Astrocyte of the spinal cord (primary cell): ENCODE measurements at regions not wholly inside any gene's neighbourhood (a gene's known extent, or its start where the extent isn't known, plus 50 kb on each side); places are given as distances from the start of the nearest gene placed in this dataset.
A peak's percentile ranks its signal among the peaks of the same experiment; 100 is the strongest.

Experiments
- DNase-seq: peaks from one replicate; pipeline ENCODE4 v3.0.0; 2011; ENCODE audit warnings: low read depth, low spot score
- H3K4me3 ChIP-seq: 2 replicates; pipeline ENCODE4 v1.5.1; 2011; ENCODE audit warnings: low read depth, mild to moderate bottlenecking, low read length, moderate library complexity
- CTCF ChIP-seq: IDR thresholded peaks from 2 replicates; pipeline ENCODE4 v1.5.1; 2012; ENCODE audit warnings: low read depth, mild to moderate bottlenecking, low read length, inconsistent platforms
- in situ Hi-C: cut with HindIII; loops from 2 replicates; pipeline ENCODE4 v1.10.0; 2017; ENCODE audit warnings: low sequenced_read_pairs

- DNase-seq = no peak
- H3K4me3 ChIP-seq = no peak overlapping the region
- no peak for TF ChIP-seq CTCF
- in situ Hi-C loops = no loop called here
These were observed 140.2 kb upstream of the MMS22L start for GRCh38 chr6:97423190-97423589.

DNA sequence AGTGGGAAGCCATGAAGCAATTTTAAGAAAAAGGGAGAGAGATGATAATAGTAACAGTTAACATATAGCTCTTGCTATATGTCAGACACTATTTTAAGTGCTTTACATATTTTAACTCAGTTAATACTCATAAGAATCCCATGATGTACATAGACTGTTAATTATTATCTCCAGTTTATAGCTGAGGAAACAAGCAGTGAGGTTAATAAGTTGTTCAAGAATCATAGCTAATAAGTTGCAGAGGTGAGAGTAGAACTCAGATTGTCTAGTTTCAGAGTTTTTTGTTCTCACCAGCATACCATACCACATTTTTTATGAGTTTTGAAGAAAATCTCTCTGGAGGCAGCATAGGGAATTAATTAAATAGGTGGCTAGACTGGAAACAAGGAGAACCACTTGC, 144.6 kb upstream of the MMS22L start:
- H3K4me3 ChIP-seq = no peak overlapping the region
- DNase-seq = no peak
- in situ Hi-C loops = no loop called here
- TF ChIP-seq CTCF = no peak

- DNase-seq = peak; percentile 22
- no peak overlapping the region for H3K4me3 ChIP-seq
- in situ Hi-C loops = no loop called here
- peak; percentile 89 for TF ChIP-seq CTCF
These were observed 154.1 kb upstream of the MMS22L start for GRCh38 chr6:97437087-97437486.

DNA sequence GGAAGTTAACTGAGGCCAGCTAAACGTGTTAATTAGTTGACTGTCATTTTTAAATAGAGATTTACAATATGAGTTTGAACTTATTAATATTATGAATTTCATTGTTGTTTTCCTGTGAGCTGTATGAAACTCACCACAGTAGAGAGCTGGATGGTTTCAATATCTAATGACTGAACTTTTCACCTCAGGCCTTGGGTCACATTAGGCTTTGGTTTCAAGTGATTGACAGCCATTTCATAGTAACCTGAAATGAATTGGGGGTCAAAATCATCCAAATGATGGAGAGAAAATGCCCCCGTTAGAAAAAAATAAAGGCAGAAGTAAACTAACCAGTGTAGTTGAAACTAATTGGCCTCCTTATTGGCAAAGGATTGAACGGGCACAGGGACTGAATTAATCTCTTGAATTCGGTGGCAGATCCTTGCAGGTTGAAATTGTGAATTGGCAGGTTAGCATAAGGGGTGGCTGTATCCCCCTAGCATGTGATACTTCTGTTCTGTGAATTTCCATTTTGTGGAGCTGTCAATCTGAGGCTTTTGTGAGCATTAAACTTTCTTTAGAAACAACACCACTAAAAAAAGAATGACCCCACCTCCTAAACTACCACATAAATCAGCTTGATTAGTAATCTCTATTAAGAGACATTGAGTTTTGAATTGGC, 155.1 kb upstream of the MMS22L start:
- TF ChIP-seq CTCF = no peak
- H3K4me3 ChIP-seq = no peak overlapping the region
- DNase-seq = no peak
- in situ Hi-C loops = no loop called here

DNA sequence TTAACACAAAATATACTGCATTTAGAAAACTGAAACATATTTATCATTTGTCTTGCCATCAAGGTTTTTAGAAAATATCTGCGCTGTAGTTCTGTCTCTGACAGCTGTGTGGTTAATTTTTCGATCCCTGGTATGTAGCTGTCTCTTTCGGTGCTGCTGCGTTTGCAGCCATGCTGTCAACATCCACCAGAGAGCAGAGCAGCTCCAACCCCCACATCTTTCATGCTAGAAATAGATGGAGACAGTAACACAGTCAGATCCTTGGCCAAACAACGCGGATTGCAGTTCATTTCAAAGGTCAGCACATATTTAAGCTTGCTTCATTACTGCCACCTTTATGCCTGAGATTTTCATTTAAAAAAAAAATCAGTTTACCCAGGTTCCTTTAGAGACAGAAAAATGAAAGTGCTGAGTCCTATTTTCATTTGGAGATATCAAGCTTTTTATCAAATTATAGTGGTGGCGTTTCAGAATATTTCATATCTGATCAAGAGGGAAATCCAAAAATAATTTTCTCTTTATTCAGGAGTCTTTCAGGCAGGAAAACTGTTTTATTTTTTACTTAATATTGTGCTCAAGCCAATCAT, 157.7 kb upstream of the MMS22L start:
- H3K4me3 ChIP-seq = no peak overlapping the region
- DNase-seq = peak; percentile 38
- in situ Hi-C loops = no loop called here
- TF ChIP-seq CTCF = peak; percentile 64

DNA sequence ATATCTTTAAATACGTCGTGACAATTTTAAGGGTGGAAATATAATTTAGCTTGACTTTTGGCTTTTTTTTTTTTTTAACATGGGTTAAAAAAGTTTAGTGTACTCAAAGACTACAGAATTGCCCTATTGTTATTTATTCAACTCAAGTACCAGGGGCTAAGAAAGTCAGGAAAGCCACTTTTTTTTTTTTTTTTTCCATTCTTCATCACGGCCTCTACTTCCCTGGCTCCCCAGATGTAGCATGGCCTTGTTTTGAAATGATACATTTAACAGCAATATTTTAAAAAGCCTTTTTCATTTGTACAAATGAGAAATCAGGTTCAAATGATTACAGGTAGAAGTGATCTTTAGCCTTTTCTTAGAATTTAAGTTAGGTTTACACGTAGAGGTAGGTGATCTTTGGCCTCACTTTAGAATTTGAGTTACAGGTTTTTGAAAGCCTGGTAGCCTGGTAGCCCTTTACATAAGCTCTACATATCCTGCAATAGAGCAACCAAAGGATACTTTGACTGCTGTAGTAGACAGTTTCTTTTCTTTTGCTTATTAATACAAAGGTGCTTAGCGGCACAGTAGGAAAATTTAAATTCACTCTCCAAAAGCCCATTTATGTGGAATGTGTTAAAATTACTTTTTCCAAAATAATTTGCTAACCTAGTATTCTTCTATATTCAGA, 160.5 kb upstream of the MMS22L start:
- in situ Hi-C loops = no loop called here
- DNase-seq = no peak
- no peak overlapping the region for H3K4me3 ChIP-seq
- no peak for TF ChIP-seq CTCF
